CD4-positive, alpha-beta memory T cell (primary cell): ENCODE measurements at regions not wholly inside any gene's neighbourhood (a gene's known extent, or its start where the extent isn't known, plus 50 kb on each side); places are given as distances from the start of the nearest gene placed in this dataset.
"Not testable (repeated sequence)": the region's sequence is repeated elsewhere in the genome, so short reads cannot be mapped to it uniquely, and the experiment has no call there.

ENCODE experiments used
- CTCF ChIA-PET: fragments of 350-600 bp; sonication (Branson Sonifier 250); formaldehyde crosslinking; loops from one replicate; lab custom pipeline; 2021; ENCODE audit warnings: inconsistent platforms; ENCODE audit not compliant: partially characterized antibody; lab: Charles Lee
- POLR2A ChIA-PET: fragments of 350-600 bp; sonication (Branson Sonifier 250); formaldehyde crosslinking; loops from one replicate; lab custom pipeline; 2021; ENCODE audit not compliant: partially characterized antibody; lab: Charles Lee
- DNase-seq, 5 donors: peaks; one replicate each; pipeline versions ENCODE4 v3.0.0 to v3.0.0-alpha.2; 2020 to 2022; ENCODE audit warnings: mixed read lengths in 1 of 5
- H3K27ac ChIP-seq: one replicate; pipeline ENCODE4 v1.7.0; 2013; ENCODE audit warnings: low read depth, low read length
- H3K27me3 ChIP-seq: 2 replicates; pipeline ENCODE4 v1.7.0; 2013; ENCODE audit warnings: mild to moderate bottlenecking, low read length, moderate library complexity; ENCODE audit not compliant: insufficient read depth
- H3K36me3 ChIP-seq: 2 replicates; pipeline ENCODE4 v1.7.0; 2013; ENCODE audit warnings: mild to moderate bottlenecking, low read length, moderate library complexity; ENCODE audit not compliant: insufficient read depth
- H3K4me1 ChIP-seq: 2 replicates; pipeline ENCODE4 v1.7.0; 2013; ENCODE audit warnings: mild to moderate bottlenecking, low read length, moderate library complexity; ENCODE audit not compliant: insufficient read depth
- H3K4me3 ChIP-seq, 2 donors: one replicate each; pipeline ENCODE4 v1.7.0; 2013; ENCODE audit warnings: low read length in 2 of 2, mild to moderate bottlenecking in 1 of 2
- H3K9me3 ChIP-seq, 2 donors: one replicate each; pipeline ENCODE4 v1.7.0; 2013; ENCODE audit warnings: low read length in 2 of 2, control low read depth in 1 of 2; ENCODE audit not compliant: control insufficient read depth in 1 of 2
- H3K27ac Mint-ChIP-seq, 7 donors: one replicate each; pipeline ENCODE4 v1.8.0; 2020 to 2021; ENCODE audit warnings: mixed read lengths in 7 of 7, mild to moderate bottlenecking in 6 of 7, inconsistent platforms in 3 of 7, moderate library complexity in 3 of 7
- H3K27me3 Mint-ChIP-seq, 2 donors: one replicate each; pipeline ENCODE4 v1.8.0; 2020 to 2021; ENCODE audit warnings: mixed read lengths in 2 of 2
- H3K36me3 Mint-ChIP-seq, 2 donors: one replicate each; pipeline ENCODE4 v1.8.0; 2020 to 2021; ENCODE audit warnings: mixed read lengths in 2 of 2, inconsistent platforms in 1 of 2, mild to moderate bottlenecking in 1 of 2
- H3K4me1 Mint-ChIP-seq, 4 donors: one replicate each; pipeline ENCODE4 v1.8.0; 2020 to 2021; ENCODE audit warnings: mixed read lengths in 4 of 4, mild to moderate bottlenecking in 1 of 4
- H3K4me3 Mint-ChIP-seq, 8 donors: one replicate each; pipeline ENCODE4 v1.8.0; 2020 to 2021; ENCODE audit warnings: mixed read lengths in 8 of 8, mild to moderate bottlenecking in 7 of 8, moderate library complexity in 6 of 8, inconsistent platforms in 3 of 8
- H3K9me3 Mint-ChIP-seq, 8 donors: one replicate each; pipeline ENCODE4 v1.8.0; 2020 to 2021; ENCODE audit warnings: mixed read lengths in 8 of 8, mild to moderate bottlenecking in 5 of 8, inconsistent platforms in 3 of 8, moderate library complexity in 1 of 8
- intact Hi-C: fragments of 100-400 bp; cut with micrococcal nuclease; formaldehyde crosslinking; loops from one replicate; pipeline ENCODE4 v1.15.1; 2023

DNA sequence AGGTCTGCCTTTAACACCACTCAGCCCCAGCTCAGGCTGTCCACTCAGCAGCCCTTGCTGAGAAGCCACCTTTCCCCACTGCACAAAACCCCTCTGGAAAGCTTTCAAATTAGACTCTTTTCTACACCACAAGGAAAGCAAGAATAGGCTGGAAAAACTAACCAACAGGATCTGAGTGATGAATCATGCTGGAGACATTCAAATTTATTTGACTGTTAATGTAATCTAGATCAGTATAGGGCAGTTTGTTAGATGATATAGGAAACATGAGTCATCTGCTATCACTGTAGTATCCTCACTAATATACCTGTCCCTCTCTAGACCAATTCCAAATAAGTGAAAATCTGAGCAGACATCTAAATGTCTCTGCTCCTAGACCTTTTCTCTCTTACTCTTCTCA is 127.8 kb upstream of the PAM start:
- no peak overlapping the region for H3K27ac ChIP-seq
- no peaks in the 10 kb centered on the region for H3K4me1 Mint-ChIP-seq
- H3K4me3 ChIP-seq: no peak overlapping the region
- no peak overlapping the region for H3K4me3 Mint-ChIP-seq
- H3K4me1 ChIP-seq: no peaks in the 10 kb centered on the region
- H3K36me3 ChIP-seq: no peaks in the 10 kb centered on the region
- POLR2A ChIA-PET: no interaction called here
- no peak for DNase-seq
- H3K36me3 Mint-ChIP-seq: no peaks in the 10 kb centered on the region
- CTCF ChIA-PET: no interaction called here
- no peaks in the 10 kb centered on the region for H3K27me3 ChIP-seq
- peaks cover 0 to 8% (median 4%) of the 10 kb centered on the region in 8 donors for H3K9me3 Mint-ChIP-seq
- intact Hi-C loops: no loop called here
- no peak overlapping the region for H3K27ac Mint-ChIP-seq
- H3K27me3 Mint-ChIP-seq: peaks cover 3 to 15% of the 10 kb centered on the region in 2 donors
- no peaks in the 10 kb centered on the region for H3K9me3 ChIP-seq

- CTCF ChIA-PET: no interaction called here
- intact Hi-C loops: no loop called here
These were observed 126.5 kb upstream of the PAM start for GRCh38 chr5:102628441-102629175.

GRCh38 chr5:102629827-102630605 is 125.1 kb upstream of the PAM start:
- no peaks in the 10 kb centered on the region for H3K4me1 ChIP-seq
- Mint-ChIP-seq H3K4me3 (no peak overlapping the region), H3K27ac (no peak overlapping the region), H3K36me3 (no peaks in the 10 kb centered on the region), H3K27me3 (peaks cover 4 to 14% of the 10 kb centered on the region in 2 donors), H3K4me1 (no peaks in the 10 kb centered on the region), H3K9me3 (peaks cover 2 to 24% (median 9%) of the 10 kb centered on the region in 8 donors)
- no peak overlapping the region for H3K27ac ChIP-seq
- POLR2A ChIA-PET: no interaction called here
- no peaks in the 10 kb centered on the region for H3K36me3 ChIP-seq
- no peaks in the 10 kb centered on the region for H3K27me3 ChIP-seq
- no peak for DNase-seq
- CTCF ChIA-PET: no interaction called here
- H3K9me3 ChIP-seq: no peaks in the 10 kb centered on the region
- intact Hi-C loops: no loop called here
- H3K4me3 ChIP-seq: no peak overlapping the region

More at GRCh38 chr5:102628441-102629175, 126.5 kb upstream of the PAM start:
- POLR2A ChIA-PET: no interaction called here
- no peak overlapping the region for H3K27ac Mint-ChIP-seq
- H3K9me3 Mint-ChIP-seq: peaks cover 0 to 14% (median 6%) of the 10 kb centered on the region in 8 donors
- H3K27me3 Mint-ChIP-seq: peaks cover 3 to 15% of the 10 kb centered on the region in 2 donors
- no peak overlapping the region for H3K4me3 Mint-ChIP-seq
- H3K27ac ChIP-seq: no peak overlapping the region
- no peak for DNase-seq
- no peaks in the 10 kb centered on the region for H3K36me3 Mint-ChIP-seq
- no peaks in the 10 kb centered on the region for H3K4me1 Mint-ChIP-seq
- H3K4me1 ChIP-seq: no peaks in the 10 kb centered on the region
- no peaks in the 10 kb centered on the region for H3K9me3 ChIP-seq
- H3K36me3 ChIP-seq: no peaks in the 10 kb centered on the region
- H3K27me3 ChIP-seq: no peaks in the 10 kb centered on the region
- no peak overlapping the region for H3K4me3 ChIP-seq

DNA sequence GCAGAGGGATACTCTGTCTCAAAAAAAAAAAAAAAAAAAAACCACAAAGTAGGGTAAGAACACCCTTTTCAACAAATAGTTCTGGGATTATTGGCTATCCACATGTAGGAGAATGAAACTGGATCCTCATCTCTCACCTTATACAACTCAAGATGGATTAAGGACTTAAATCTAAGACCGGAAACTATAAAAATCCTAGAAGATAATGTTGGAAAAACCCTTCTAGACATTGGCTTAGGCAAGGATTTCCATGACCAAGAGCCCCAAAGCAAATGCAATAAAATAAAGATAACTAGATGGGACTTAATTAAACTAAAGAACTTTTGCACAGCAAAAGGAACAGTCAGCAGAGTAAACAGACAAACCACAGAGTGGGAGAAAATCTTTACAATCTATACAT is 119.7 kb upstream of the PAM start:
- CTCF ChIA-PET, H3K4me1 Mint-ChIP-seq, H3K4me3 Mint-ChIP-seq, H3K27me3 ChIP-seq, H3K27ac ChIP-seq, H3K36me3 Mint-ChIP-seq, H3K27ac Mint-ChIP-seq, H3K36me3 ChIP-seq, POLR2A ChIA-PET, intact Hi-C loops, H3K4me3 ChIP-seq, DNase-seq, H3K9me3 ChIP-seq, H3K4me1 ChIP-seq: not testable (repeated sequence)
- peaks cover 2 to 24% (median 8%) of the 10 kb centered on the region in 8 donors for H3K9me3 Mint-ChIP-seq
- H3K27me3 Mint-ChIP-seq: peaks cover 1 to 10% of the 10 kb centered on the region in 2 donors

DNA sequence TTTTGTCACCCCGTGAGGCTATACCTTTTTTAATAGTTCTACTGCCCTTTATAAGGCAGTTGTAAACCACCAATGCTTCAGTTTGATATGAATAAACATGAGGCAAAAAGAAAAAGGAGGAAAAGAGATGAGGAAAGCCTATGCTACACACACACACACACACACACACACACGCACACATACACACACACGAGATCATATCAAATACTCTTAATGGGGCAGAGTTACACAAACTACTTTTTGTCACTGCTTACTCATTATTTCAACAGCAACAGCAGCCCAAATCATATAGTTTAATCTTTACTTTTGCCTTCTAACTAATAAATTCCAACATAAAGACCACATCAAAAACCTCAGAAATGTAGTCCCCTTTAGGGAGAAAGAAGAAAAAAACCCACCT is 116.8 kb upstream of the PAM start:
- Mint-ChIP-seq H3K4me1 (no peaks in the 10 kb centered on the region), H3K9me3 (peaks cover 2 to 23% (median 9%) of the 10 kb centered on the region in 8 donors), H3K27me3 (peaks cover 1 to 12% of the 10 kb centered on the region in 2 donors), H3K4me3 (no peak overlapping the region), H3K36me3 (no peaks in the 10 kb centered on the region), H3K27ac (no peak overlapping the region)
- Histone ChIP-seq H3K36me3 (no peaks in the 10 kb centered on the region), H3K4me3 (no peak overlapping the region), H3K27ac (no peak overlapping the region), H3K9me3 (no peaks in the 10 kb centered on the region), H3K4me1 (no peaks in the 10 kb centered on the region), H3K27me3 (no peaks in the 10 kb centered on the region)
- intact Hi-C loops: no loop called here
- no peak for DNase-seq
- POLR2A ChIA-PET: no interaction called here
- CTCF ChIA-PET: no interaction called here

- POLR2A ChIA-PET: no interaction called here
- H3K27ac Mint-ChIP-seq: no peak overlapping the region
- CTCF ChIA-PET: no interaction called here
- H3K36me3 ChIP-seq: no peaks in the 10 kb centered on the region
- peaks cover 2 to 22% (median 9%) of the 10 kb centered on the region in 8 donors for H3K9me3 Mint-ChIP-seq
- no peaks in the 10 kb centered on the region for H3K9me3 ChIP-seq
- no peaks in the 10 kb centered on the region for H3K27me3 ChIP-seq
- H3K4me1 ChIP-seq: no peaks in the 10 kb centered on the region
- peaks cover 1 to 16% of the 10 kb centered on the region in 2 donors for H3K27me3 Mint-ChIP-seq
- no peak overlapping the region for H3K4me3 Mint-ChIP-seq
- no peak overlapping the region for H3K4me3 ChIP-seq
- no peaks in the 10 kb centered on the region for H3K4me1 Mint-ChIP-seq
- H3K27ac ChIP-seq: no peak overlapping the region
- no peak for DNase-seq
- no peaks in the 10 kb centered on the region for H3K36me3 Mint-ChIP-seq
- intact Hi-C loops: no loop called here
These were observed 116.0 kb upstream of the PAM start for GRCh38 chr5:102638912-102639652.

GRCh38 chr5:102649731-102650130 is 105.4 kb upstream of the PAM start:
- CTCF ChIA-PET: no interaction called here
- H3K9me3 Mint-ChIP-seq: peaks cover 0 to 15% (median 3%) of the 10 kb centered on the region in 8 donors
- POLR2A ChIA-PET: no interaction called here
- H3K36me3 ChIP-seq: no peaks in the 10 kb centered on the region
- H3K27me3 Mint-ChIP-seq: peaks cover 4% of the 10 kb centered on the region in 2 donors
- intact Hi-C loops: no loop called here
- no peaks in the 10 kb centered on the region for H3K36me3 Mint-ChIP-seq
- DNase-seq: no peak
- no peaks in the 10 kb centered on the region for H3K9me3 ChIP-seq
- H3K27ac Mint-ChIP-seq: no peak overlapping the region
- H3K27me3 ChIP-seq: no peaks in the 10 kb centered on the region
- no peaks in the 10 kb centered on the region for H3K4me1 Mint-ChIP-seq
- no peaks in the 10 kb centered on the region for H3K4me1 ChIP-seq
- no peak overlapping the region for H3K4me3 Mint-ChIP-seq
- H3K27ac ChIP-seq: no peak overlapping the region
- H3K4me3 ChIP-seq: no peak overlapping the region
